Stimulated activated CD8-positive, alpha-beta memory T cell treated with anti-CD3 and anti-CD28 coated beads, Interleukin-7, amount 100 ng/mL, for 1 hour (primary cell): ENCODE measurements at regions not wholly inside any gene's neighbourhood (a gene's known extent, or its start where the extent isn't known, plus 50 kb on each side); places are given as distances from the start of the nearest gene placed in this dataset.
"Not testable (repeated sequence)": the region's sequence is repeated elsewhere in the genome, so short reads cannot be mapped to it uniquely, and the experiment has no call there.

Experiments used
- DNase-seq, 2 donors: peaks; one replicate each; pipeline ENCODE4 v3.0.0-alpha.2; 2020; ENCODE audit warnings: low read depth in 2 of 2

- DNase-seq: not testable (repeated sequence)
These were observed 676.4 kb upstream of the ZNF337 start for GRCh38 chr20:26373066-26373465.

- no peak for DNase-seq
These were observed 657.9 kb upstream of the ZNF337 start for GRCh38 chr20:26354511-26354910.

GRCh38 chr20:26347396-26347795 lies 650.7 kb upstream of the ZNF337 start:
- no peak for DNase-seq

GRCh38 chr20:26340460-26341065 lies 643.9 kb upstream of the ZNF337 start:
- not testable (repeated sequence) for DNase-seq

- no peak for DNase-seq
These were observed 627.5 kb upstream of the ZNF337 start for GRCh38 chr20:26324177-26324576.

GRCh38 chr20:26315054-26315453 lies 618.4 kb upstream of the ZNF337 start:
- no peak for DNase-seq

GRCh38 chr20:26309720-26310119 lies 613.1 kb upstream of the ZNF337 start:
- DNase-seq: not testable (repeated sequence)

GRCh38 chr20:26308961-26309360 lies 612.3 kb upstream of the ZNF337 start:
- DNase-seq: no peak

- no peak for DNase-seq
These were observed 598.4 kb upstream of the ZNF337 start for GRCh38 chr20:26295006-26295405.

GRCh38 chr20:26288379-26289061 lies 591.9 kb upstream of the ZNF337 start:
- DNase-seq: not testable (repeated sequence)

- DNase-seq: no peak
These were observed 582.6 kb upstream of the ZNF337 start for GRCh38 chr20:26279238-26279637.

- no peak for DNase-seq
These were observed 580.7 kb upstream of the ZNF337 start for GRCh38 chr20:26277339-26277738.

- no peak for DNase-seq
These were observed 580.0 kb upstream of the ZNF337 start for GRCh38 chr20:26276554-26277210.

- not testable (repeated sequence) for DNase-seq
These were observed 572.1 kb upstream of the ZNF337 start for GRCh38 chr20:26268762-26269161.

GRCh38 chr20:26260925-26261324 lies 564.3 kb upstream of the ZNF337 start:
- DNase-seq: not testable (repeated sequence)

- not testable (repeated sequence) for DNase-seq
These were observed 555.8 kb upstream of the ZNF337 start for GRCh38 chr20:26252311-26252975.

- DNase-seq: not testable (repeated sequence)
These were observed 554.7 kb upstream of the ZNF337 start for GRCh38 chr20:26251376-26251775.

- not testable (repeated sequence) for DNase-seq
These were observed 553.8 kb upstream of the ZNF337 start for GRCh38 chr20:26250249-26251114.

GRCh38 chr20:26243731-26244130 lies 547.1 kb upstream of the ZNF337 start:
- no peak for DNase-seq

- DNase-seq: not testable (repeated sequence)
These were observed 524.0 kb upstream of the ZNF337 start for GRCh38 chr20:26220609-26221008.

GRCh38 chr20:26219546-26219945 lies 522.9 kb upstream of the ZNF337 start:
- DNase-seq: not testable (repeated sequence)
